ENCODE measurements at regions not wholly inside any gene's neighbourhood (a gene's known extent, or its start where the extent isn't known, plus 50 kb on each side); places are given as distances from the start of the nearest gene placed in this dataset.
A peak's percentile ranks its signal among the peaks of the same experiment; 100 is the strongest.

DNA sequence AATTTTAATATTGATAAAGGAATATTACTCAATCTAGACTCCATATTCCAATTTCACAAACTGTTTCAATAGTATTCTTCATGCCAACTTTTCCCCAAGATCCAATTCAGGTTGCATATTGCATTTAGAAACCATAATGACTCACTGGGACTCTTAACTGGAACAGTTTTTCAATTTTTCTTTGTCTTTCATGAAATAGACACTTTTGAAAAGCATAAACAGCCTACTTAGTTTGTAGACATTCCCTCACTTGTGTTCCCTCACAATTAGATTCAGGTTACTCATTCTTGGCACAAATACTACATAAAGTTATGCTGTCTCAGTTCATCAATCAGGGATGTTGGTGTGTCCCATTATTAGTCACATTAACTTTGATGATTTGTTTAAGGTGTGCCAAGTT is 1768.4 kb upstream of the PIK3C3 start (continued):
- TF ChIP-seq, protein P1, sequence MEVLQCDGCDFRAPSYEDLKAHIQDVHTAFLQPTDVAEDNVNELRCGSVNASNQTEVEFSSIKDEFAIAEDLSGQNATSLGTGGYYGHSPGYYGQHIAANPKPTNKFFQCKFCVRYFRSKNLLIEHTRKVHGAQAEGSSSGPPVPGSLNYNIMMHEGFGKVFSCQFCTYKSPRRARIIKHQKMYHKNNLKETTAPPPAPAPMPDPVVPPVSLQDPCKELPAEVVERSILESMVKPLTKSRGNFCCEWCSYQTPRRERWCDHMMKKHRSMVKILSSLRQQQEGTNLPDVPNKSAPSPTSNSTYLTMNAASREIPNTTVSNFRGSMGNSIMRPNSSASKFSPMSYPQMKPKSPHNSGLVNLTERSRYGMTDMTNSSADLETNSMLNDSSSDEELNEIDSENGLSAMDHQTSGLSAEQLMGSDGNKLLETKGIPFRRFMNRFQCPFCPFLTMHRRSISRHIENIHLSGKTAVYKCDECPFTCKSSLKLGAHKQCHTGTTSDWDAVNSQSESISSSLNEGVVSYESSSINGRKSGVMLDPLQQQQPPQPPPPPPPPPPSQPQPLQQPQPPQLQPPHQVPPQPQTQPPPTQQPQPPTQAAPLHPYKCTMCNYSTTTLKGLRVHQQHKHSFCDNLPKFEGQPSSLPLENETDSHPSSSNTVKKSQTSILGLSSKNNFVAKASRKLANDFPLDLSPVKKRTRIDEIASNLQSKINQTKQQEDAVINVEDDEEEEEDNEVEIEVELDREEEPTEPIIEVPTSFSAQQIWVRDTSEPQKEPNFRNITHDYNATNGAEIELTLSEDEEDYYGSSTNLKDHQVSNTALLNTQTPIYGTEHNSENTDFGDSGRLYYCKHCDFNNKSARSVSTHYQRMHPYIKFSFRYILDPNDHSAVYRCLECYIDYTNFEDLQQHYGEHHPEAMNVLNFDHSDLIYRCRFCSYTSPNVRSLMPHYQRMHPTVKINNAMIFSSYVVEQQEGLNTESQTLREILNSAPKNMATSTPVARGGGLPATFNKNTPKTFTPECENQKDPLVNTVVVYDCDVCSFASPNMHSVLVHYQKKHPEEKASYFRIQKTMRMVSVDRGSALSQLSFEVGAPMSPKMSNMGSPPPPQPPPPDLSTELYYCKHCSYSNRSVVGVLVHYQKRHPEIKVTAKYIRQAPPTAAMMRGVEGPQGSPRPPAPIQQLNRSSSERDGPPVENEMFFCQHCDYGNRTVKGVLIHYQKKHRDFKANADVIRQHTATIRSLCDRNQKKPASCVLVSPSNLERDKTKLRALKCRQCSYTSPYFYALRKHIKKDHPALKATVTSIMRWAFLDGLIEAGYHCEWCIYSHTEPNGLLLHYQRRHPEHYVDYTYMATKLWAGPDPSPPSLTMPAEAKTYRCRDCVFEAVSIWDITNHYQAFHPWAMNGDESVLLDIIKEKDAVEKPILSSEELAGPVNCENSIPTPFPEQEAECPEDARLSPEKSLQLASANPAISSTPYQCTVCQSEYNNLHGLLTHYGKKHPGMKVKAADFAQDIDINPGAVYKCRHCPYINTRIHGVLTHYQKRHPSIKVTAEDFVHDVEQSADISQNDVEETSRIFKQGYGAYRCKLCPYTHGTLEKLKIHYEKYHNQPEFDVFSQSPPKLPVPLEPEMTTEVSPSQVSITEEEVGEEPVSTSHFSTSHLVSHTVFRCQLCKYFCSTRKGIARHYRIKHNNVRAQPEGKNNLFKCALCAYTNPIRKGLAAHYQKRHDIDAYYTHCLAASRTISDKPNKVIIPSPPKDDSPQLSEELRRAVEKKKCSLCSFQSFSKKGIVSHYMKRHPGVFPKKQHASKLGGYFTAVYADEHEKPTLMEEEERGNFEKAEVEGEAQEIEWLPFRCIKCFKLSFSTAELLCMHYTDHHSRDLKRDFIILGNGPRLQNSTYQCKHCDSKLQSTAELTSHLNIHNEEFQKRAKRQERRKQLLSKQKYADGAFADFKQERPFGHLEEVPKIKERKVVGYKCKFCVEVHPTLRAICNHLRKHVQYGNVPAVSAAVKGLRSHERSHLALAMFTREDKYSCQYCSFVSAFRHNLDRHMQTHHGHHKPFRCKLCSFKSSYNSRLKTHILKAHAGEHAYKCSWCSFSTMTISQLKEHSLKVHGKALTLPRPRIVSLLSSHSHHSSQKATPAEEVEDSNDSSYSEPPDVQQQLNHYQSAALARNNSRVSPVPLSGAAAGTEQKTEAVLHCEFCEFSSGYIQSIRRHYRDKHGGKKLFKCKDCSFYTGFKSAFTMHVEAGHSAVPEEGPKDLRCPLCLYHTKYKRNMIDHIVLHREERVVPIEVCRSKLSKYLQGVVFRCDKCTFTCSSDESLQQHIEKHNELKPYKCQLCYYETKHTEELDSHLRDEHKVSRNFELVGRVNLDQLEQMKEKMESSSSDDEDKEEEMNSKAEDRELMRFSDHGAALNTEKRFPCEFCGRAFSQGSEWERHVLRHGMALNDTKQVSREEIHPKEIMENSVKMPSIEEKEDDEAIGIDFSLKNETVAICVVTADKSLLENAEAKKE (CRISPR knock-in tag; IDR thresholded peaks at IDR 0.05) = no peak
- TF ChIP-seq, protein P2, sequence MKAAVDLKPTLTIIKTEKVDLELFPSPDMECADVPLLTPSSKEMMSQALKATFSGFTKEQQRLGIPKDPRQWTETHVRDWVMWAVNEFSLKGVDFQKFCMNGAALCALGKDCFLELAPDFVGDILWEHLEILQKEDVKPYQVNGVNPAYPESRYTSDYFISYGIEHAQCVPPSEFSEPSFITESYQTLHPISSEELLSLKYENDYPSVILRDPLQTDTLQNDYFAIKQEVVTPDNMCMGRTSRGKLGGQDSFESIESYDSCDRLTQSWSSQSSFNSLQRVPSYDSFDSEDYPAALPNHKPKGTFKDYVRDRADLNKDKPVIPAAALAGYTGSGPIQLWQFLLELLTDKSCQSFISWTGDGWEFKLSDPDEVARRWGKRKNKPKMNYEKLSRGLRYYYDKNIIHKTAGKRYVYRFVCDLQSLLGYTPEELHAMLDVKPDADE (IDR thresholded peaks at IDR 0.05) = no peak
- no peak for TF ChIP-seq CREB1 (CRISPR knock-in tag; IDR thresholded peaks at IDR 0.05; ENCODE audit: low read depth)

DNA sequence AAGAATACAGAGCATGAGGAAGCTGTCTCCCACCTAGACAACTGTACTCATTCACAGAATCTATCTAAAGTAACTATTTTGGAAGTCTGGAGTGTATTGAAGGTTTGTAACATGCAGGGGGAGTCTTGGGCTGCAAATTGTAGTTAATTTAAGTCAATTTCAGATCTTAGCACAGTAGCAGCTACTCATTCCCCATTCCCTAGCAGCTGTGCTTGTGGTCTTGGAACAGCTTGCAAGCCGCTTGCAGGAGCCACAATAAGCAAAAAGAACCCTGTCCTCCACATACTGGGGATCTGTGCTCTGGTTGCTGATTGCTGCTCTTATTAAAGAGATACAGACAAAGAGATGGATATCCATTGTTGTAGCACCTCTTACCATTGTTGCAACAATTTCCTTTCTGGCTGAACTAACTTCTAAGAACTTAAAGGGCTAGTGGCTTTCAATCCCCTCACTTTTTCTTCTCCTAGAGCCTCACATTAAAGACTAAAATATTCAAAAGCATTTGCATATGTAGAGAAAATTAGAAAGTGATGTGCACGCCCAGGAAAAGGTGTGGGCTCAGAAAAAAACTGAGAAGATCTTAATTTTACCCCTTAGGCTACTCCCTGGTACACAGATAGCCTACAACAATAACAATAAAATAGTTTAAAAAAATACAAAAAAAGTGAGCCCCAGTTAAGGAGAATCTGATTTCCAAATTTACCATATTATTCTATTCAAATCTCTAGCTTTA is 1775.1 kb upstream of the PIK3C3 start:
- Histone ChIP-seq H3K27me3 (ENCODE audit: insufficient read depth) (no peaks in the 10 kb centered on the region), H3K36me3 (ENCODE audit: insufficient read depth) (no peaks in the 10 kb centered on the region), H3K27ac (ENCODE audit: low read depth) (no peak overlapping the region), H2AFZ (0 out of 2 replicates have a peak overlapping the region, but pooled peaks have one; percentile 8), H3K4me3 (no peak overlapping the region), H3K4me2 (no peak overlapping the region), H4K20me1 (replicated peaks; ENCODE audit: insufficient read depth) (no peaks in the 10 kb centered on the region), H3K4me1 (ENCODE audit: insufficient read depth) (peaks cover 13% of the 10 kb centered on the region; the same call in 1 of the 2 replicates), H3F3A (replicated peaks; ENCODE audit: low read depth) (no peaks in the 10 kb centered on the region), H3K79me2 (replicated peaks; ENCODE audit: insufficient read depth) (no peaks in the 10 kb centered on the region), H3K9me2 (ENCODE audit: insufficient read depth) (no peaks in the 10 kb centered on the region)
- peak; percentile 39; the same call in 1 of the 3 replicates for ATAC-seq
- H3K36me3 Mint-ChIP-seq (ENCODE audit: low read depth) = no peaks in the 10 kb centered on the region
- peaks cover 3% of the 10 kb centered on the region; the same call in 1 of the 3 replicates for H3K9me3 Mint-ChIP-seq
- DNase-seq (ENCODE audit: low spot score) = peak; percentile 28
- H3K4me1 Mint-ChIP-seq = peaks cover 13% of the 10 kb centered on the region
- H3K4me3 Mint-ChIP-seq = no peak overlapping the region
- TF ChIP-seq EZH2phosphoT487 (IDR thresholded peaks at IDR 0.05; ENCODE audit: unreplicated experiment) (no peak), POLR2AphosphoS5 (IDR thresholded peaks at IDR 0.05; ENCODE audit: low read depth) (no peak)
- TF ChIP-seq, protein P3, sequence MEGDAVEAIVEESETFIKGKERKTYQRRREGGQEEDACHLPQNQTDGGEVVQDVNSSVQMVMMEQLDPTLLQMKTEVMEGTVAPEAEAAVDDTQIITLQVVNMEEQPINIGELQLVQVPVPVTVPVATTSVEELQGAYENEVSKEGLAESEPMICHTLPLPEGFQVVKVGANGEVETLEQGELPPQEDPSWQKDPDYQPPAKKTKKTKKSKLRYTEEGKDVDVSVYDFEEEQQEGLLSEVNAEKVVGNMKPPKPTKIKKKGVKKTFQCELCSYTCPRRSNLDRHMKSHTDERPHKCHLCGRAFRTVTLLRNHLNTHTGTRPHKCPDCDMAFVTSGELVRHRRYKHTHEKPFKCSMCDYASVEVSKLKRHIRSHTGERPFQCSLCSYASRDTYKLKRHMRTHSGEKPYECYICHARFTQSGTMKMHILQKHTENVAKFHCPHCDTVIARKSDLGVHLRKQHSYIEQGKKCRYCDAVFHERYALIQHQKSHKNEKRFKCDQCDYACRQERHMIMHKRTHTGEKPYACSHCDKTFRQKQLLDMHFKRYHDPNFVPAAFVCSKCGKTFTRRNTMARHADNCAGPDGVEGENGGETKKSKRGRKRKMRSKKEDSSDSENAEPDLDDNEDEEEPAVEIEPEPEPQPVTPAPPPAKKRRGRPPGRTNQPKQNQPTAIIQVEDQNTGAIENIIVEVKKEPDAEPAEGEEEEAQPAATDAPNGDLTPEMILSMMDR (conservative IDR thresholded peaks at IDR 0.05; ENCODE audit: low read depth in 2 of 2) = 0 out of 4 replicates have a peak, but pooled peaks have one; percentile 19
- no peaks in the 10 kb centered on the region for H3K27me3 Mint-ChIP-seq (ENCODE audit: insufficient read depth, low read depth, poor library complexity)
- no peak overlapping the region for H3K27ac Mint-ChIP-seq

Measured in GM23338 (cell line).